NCI-H226 (cell line): ENCODE measurements at regions not wholly inside any gene's neighbourhood (a gene's known extent, or its start where the extent isn't known, plus 50 kb on each side); places are given as distances from the start of the nearest gene placed in this dataset.
"Not testable (repeated sequence)": the region's sequence is repeated elsewhere in the genome, so short reads cannot be mapped to it uniquely, and the experiment has no call there.

Experiments
- DNase-seq: peaks from one replicate; pipeline ENCODE4 v3.0.0-alpha.2; 2015

DNA sequence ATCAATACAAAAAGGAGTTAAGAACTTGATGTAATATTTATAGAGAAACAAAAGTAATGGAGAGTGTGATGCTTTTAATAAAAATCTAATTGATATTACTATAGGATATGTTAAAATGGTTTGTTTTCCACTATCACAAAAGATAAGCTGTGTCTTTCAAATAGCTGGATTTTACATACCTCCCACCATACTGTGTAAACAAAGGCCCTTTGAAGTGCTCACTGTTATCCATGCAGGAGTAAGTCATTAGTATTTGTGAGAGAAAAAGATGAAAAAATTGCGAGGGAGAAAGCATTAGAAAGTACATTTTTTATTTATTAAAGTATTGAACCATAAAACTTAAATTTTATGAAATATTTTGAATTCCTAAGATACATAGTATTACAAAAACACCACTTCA, 733.0 kb downstream of the GRIK2 start:
- no peak for DNase-seq

DNA sequence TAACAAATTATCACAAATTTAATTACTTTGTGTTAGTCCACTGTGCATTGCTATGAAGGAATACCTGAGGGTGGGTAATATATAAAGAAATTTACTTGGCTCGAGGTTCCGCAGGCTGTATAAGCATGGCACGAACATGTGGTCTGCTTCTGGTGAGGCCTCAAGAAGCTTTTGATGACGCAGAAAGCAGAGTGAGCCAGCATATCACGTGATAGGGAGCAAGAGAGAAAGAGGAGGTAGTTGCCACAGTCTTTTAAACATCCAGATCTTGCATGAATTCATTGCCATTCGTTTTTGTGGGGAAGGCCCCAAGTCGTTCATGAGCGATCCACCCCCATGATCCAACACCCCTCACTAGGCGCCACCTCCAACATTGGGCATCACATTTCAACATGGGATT, 733.7 kb downstream of the GRIK2 start:
- DNase-seq: no peak

DNA sequence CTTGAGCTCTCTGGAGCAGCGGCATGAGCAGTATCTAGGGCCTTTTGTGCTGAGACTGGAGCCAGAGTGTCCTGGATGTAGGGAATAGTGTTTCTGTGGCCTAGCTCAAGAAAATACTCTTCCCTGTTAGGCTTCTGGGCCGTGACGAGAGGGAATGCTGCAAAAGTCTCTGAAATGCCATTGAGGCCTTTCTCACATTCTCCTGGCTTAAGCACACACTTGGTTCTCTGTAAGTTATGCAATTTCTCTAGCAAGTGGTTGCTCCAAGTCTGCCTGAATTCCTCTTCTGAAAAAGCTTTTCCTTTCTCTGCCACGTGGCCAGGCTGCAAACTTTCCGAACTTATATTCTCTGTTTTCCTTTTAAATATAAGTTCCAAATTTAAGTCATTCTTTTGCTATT, 744.4 kb downstream of the GRIK2 start:
- DNase-seq: no peak

DNA sequence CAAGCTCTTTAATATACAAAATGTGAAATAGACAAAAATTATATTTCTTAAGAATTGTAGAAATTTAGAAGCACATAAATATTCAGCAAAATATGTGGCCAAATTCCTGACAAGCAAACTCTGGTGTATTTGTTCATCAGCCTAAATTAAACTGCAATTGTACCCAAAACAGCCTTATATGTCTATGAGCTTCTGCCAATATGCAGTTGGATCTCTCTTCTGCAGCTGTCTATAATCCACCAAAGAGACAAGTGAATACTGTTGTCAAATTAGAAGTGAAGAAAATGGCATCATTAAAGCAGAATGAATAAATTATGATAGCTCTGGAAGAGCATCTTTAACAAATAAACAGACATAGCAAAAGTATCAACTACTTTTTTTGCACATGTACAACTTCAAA, 755.7 kb downstream of the GRIK2 start:
- DNase-seq: no peak

DNA sequence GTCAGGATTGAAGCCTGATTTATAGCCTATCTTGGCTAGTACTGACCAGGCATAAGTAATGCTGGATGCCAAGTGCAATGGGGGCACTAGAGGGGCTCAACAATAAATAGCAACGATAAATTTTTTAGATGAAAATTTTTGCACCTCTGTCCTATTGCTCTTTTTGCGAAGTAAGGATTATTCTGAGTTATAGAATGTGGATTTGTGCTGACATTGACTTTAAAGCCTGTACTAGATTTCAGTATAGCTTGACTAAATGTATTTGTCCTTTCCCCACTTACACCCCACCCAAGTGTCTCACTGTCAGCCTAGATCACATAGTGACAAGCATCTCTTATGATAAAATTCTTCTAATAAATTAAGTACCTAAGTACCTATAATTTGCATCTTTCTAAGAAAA, 757.0 kb downstream of the GRIK2 start:
- no peak for DNase-seq

DNA sequence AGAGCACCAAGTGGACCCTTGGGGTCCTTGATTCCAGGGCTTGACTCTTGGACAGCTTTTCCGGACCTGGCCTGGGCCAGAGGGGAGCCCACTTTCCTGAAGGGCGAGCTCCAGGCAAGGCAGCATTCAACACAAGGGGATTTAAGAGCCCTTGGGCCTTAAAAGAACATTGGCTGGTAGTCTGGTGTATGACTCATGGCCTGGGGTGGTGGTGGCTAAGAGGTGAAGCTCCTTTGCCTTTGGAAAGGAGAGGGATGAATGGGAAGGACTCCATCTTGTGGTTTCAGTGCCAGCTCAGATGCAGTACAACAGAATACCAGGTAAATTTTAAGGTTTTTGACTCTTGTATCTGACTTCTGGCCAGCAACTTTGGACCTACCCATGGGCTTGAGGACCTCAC, 760.7 kb downstream of the GRIK2 start:
- DNase-seq: no peak

DNA sequence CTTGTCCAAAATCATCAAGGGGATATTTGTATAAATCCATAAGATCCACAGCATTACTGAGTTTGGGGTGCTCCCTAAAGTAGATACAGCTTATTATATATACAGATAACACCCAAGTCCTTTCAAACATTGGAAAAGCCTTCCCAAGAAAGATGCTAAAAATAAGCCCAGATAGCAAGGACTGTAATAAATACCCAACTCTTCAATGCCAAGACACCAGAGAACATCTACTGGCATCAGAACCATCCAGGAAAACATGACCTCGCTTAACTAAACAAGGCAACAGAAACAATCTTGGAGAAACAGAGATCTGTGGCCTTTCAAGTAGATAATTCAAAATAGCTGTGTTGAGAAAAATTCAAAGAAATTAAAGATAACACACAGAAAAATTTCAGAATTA, 761.4 kb downstream of the GRIK2 start:
- no peak for DNase-seq

DNA sequence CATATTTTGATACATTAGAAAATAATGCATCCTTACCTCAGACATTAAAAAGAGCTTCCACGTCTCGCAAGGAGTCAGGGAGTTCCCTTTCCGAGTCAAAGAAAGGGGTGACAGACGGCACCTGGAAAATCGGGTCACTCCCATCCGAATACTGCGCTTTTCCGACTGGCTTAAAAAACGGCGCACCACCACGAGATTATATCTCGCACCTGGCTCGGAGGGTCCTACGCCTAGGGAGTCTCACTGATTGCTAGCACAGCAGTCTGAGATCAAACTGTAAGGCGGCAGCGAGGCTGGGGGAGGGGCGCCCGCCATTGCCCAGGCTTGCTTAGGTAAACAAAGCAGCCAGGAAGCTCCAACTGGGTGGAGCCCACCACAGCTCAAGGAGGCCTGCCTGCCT, 776.3 kb downstream of the GRIK2 start:
- DNase-seq: not testable (repeated sequence)

DNA sequence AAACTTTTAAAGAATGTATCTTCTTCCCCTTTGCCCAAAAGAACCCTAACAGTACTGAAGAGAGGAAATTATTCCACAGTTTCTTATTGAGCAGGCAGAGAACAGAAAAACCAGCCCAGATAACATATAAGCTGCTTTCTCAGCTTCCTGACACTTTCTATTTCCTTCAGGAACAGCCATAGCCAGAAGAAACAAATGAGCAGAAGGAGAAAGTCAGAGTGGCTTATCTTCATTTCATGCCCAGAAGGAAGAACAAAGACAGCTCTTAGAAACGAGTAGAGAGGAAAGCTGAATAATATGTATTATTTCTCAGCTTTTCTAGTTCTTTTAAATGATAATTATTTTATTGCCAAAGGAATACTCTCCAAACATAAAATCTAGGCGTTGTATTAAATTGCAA, 793.7 kb downstream of the GRIK2 start:
- no peak for DNase-seq

DNA sequence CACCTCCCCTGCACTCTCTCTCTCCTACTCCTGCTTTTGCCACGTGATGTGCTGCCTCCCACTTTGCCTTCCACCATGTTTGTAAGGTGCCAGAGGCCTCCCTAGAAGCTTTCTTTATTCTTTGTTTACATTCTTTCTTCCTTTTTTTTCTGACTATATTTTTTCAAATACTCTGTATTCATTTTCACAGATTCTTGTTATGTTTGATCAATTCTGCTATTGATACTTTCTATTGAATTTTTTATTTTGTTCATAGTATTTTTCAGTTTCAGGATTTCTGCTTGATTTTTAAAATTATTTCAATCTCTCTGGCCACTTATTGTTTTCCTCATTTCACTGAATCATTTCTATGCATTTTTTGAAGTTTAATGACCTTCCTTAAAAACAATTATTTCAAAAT, 801.8 kb downstream of the GRIK2 start:
- no peak for DNase-seq

DNA sequence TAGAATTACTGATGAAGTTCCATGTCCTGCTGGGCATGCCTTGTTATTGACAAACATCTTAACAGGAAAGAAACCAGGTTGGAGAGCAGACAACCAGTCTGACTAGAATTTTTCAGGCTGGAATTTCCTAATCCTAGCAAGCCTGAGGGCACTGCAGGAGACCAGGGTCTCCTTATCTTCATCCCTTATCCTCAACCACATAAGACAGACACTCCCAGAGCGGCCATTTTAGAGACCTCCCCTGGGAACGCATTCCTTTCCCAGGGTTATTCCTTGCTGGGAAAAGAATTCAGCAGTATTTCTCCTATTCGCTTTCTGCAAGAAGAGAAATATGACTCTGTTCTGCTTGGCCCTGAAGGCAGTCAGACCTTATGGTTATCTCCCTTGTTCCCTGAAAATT, 803.7 kb downstream of the GRIK2 start:
- DNase-seq: no peak

DNA sequence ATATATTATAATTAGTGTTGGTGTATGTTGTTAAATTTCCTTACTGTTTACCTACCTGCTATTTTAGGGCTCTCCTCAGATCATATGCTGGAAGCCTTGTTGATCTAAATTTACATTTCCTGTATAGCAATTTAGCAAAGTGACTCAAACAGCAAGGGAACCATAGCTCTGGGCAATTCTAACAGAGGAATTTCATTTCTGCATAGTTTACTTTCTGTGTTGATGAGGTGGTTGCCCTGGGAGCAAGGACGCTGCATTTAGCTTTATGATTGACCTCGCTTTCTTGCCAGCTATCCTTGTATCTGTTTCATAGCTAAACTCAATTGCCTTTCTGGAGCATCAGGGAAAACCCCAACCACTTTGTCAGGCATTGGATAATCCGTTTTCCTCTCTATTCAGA, 810.8 kb downstream of the GRIK2 start:
- DNase-seq: peak; percentile 7

DNA sequence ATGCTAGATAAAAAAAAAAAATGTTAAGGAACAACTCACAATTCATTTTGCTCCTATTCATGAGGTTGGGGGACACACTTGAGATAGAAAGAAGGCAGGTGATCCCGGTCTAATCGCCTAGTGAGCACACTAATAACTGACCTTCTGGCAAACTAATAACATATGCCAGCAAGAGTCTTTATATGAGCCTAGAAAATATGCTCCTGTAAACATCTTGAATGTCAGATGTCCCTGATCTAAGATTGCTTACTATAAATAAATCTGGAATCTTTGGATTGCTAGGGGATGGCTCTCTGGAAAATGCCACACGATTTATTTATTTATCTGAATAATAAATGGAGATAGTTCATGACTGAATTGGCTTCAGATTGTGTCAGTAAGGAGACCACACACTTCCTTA, 821.9 kb downstream of the GRIK2 start:
- no peak for DNase-seq

DNA sequence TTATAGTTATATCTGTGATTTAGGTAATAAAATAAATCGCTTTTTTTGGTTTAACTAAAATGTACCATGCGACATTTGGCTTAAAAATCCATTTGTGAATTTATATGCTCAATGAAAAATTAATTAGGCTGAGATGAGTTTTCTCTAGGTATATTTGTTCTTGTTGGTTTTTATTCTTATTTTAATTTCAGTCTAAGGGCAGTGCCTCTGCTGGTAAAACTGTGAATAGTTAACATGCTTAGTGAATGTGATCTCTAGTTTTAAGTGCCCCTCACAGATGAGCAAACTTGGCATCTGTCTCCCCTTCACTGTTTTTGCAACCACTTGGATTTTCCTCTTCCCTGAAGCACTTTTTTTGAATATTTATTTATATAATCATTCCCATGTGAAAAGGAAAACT, 822.7 kb downstream of the GRIK2 start:
- DNase-seq: no peak

DNA sequence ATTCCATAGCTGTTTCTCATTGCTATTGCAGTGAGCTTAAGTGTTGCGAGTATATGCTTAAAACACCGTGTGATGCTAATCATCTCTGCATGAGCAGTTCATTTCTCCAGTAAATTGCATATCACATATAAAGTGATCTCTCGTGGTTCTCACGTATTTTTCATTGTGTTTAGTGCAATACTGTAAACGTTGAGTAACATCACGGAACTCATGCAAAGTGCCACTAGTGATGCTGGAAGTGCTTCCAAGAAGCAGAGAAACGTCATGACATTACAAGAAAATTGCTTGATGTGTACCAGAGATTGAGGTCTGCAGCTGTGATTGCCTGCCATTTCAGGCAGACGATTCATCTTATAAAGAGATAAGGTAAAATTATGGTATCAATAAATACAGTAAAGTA, 830.4 kb downstream of the GRIK2 start:
- DNase-seq: no peak

DNA sequence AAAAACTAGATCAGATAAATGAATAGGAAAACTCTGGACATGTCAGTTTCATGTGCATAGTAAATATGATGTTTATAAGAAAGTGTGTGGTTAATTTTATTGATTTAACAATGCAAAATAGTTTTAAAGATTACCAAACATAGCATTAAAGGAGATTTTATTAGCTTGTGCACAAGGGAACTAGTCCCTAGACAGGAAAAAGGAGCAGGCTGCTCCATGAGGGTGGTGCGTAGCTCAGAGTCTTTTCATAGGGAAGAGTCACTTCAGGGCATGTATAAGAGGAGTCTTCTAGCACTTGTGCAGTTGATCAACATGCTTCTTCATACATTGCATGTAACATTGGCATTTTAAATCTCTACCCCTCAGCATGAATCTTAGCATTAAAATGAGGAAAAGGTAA, 835.8 kb downstream of the GRIK2 start:
- DNase-seq: no peak
